Stomach (tissue), 8 donors: ENCODE measurements at regions not wholly inside any gene's neighbourhood (a gene's known extent, or its start where the extent isn't known, plus 50 kb on each side); places are given as distances from the start of the nearest gene placed in this dataset.

Experiments used
- DNase-seq, 2 donors: peaks; one replicate each; pipeline versions ENCODE4 v3.0.0 to v3.0.0-alpha.2; 2013 to 2019
- H3K27ac ChIP-seq, 5 donors: fragments of 200-600 bp in 4 of 5; sonication (generic) in 4 of 5; one replicate each; pipeline ENCODE4 v1.5.1; 2013 to 2019; ENCODE audit warnings: mild to moderate bottlenecking in 1 of 5, moderate library complexity in 1 of 5
- H3K27me3 ChIP-seq, 3 donors: fragments of 200-600 bp; sonication (generic); one replicate each; pipeline ENCODE4 v1.5.1; 2017 to 2019; ENCODE audit warnings: mixed run types in 1 of 3
- H3K36me3 ChIP-seq, 4 donors: fragments of 200-600 bp; sonication (generic); 1 replicate in 3 of 4; 2 replicates in 1 of 4; pipeline ENCODE4 v1.5.1; 2016 to 2019
- H3K4me1 ChIP-seq, 4 donors: fragments of 200-600 bp; sonication (generic); one replicate each; pipeline ENCODE4 v1.5.1; 2016 to 2019
- H3K4me3 ChIP-seq, 4 donors: fragments of 200-600 bp; sonication (generic) in 3 of 4; one replicate each; pipeline ENCODE4 v1.5.1; 2016 to 2019; ENCODE audit warnings: mild to moderate bottlenecking in 1 of 4
- H3K9me3 ChIP-seq, 4 donors: fragments of 200-600 bp; sonication (generic); one replicate each; pipeline ENCODE4 v1.5.1; 2016 to 2019
- CTCF ChIP-seq, 7 experiments: fragments of 450-650 bp in 4 of 7; fragments of 200-600 bp in 3 of 7; sonication (generic) in 3 of 7; IDR thresholded peaks; one replicate each; pipeline ENCODE4 v1.5.1; 2016 to 2019; ENCODE audit warnings: antibody characterized with exemption in 7 of 7, control low read depth in 2 of 7, mild to moderate bottlenecking in 1 of 7
- EP300 ChIP-seq: sonication (generic); formaldehyde crosslinking; IDR thresholded peaks from one replicate; pipeline ENCODE4 v1.6.1; 2017; ENCODE audit warnings: antibody characterized with exemption
- POLR2A ChIP-seq, 4 donors: fragments of 450-650 bp; IDR thresholded peaks; one replicate each; pipeline ENCODE4 v1.6.1; 2016; ENCODE audit warnings: antibody characterized with exemption in 4 of 4, control low read depth in 2 of 4, mild to moderate bottlenecking in 1 of 4, moderate library complexity in 1 of 4
- POLR2AphosphoS5 ChIP-seq, 3 donors: sonication (generic); formaldehyde crosslinking; IDR thresholded peaks; one replicate each; pipeline ENCODE4 v1.6.1; 2016; ENCODE audit warnings: antibody characterized with exemption in 3 of 3
- WGBS, 5 donors: extraction: QIAGEN DNeasy Blood & Tissue Kit in 3 of 5; methylation state at CpG; one replicate each; pipeline versions ENCODE4 v1.1.5 to v1.1.7; 2013 to 2018; 5-methylcytosine and 5-hydroxymethylcytosine counted together
- intact Hi-C: fragments of 100-400 bp; cut with DNase I; formaldehyde crosslinking; loops from one replicate; pipeline ENCODE4 v1.15.1; 2023; ENCODE audit warnings: low total_unique reads
- donor health status: healthy with polysubstance abuse.
- donor health status: Bipolar disorder and iron deficiency.
- donor health status: healthy.

DNA sequence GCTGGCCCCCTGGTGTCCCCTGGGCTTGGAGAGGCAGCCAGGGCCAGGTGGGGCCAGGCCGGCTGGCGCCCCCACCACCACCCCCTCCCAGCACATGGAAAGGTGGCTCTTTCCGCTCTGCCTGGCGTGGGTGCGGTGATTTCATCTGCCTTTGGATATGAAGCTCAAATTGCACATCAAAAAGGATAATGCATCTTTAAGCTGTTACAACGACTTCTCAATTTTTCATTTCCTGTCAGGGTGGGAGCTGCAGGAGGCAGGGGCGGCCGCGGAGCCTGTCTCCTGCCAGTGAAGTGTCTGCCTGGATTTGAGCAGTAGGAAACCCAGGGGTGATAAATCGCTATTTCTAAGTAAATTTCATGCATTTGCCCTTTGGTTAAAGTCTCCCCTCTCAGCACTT is 169.2 kb upstream of the MVB12B start:
- 32 to 43% (median 40%) methylated on average over 10 of the region's 10 CpGs for WGBS, 5 donors
- H3K4me1 ChIP-seq, result no peaks in the 10 kb centered on the region
- H3K4me3 ChIP-seq, result no peak overlapping the region
- H3K27me3 ChIP-seq, result peaks cover 0 to 41% (median 0%) of the 10 kb centered on the region in 3 donors
- H3K27ac ChIP-seq, result no peak overlapping the region
- TF ChIP-seq CTCF (IDR thresholded peaks at IDR 0.05) (no peak), POLR2A (IDR thresholded peaks at IDR 0.05) (no peak), EP300 (no peak), POLR2AphosphoS5 (IDR thresholded peaks at IDR 0.05) (no peak)
- H3K9me3 ChIP-seq, result no peaks in the 10 kb centered on the region
- peak in 1 of 2 donors; percentile 2 for DNase-seq
- H3K36me3 ChIP-seq, result no peaks in the 10 kb centered on the region
- intact Hi-C loops, result no loop called here

DNA sequence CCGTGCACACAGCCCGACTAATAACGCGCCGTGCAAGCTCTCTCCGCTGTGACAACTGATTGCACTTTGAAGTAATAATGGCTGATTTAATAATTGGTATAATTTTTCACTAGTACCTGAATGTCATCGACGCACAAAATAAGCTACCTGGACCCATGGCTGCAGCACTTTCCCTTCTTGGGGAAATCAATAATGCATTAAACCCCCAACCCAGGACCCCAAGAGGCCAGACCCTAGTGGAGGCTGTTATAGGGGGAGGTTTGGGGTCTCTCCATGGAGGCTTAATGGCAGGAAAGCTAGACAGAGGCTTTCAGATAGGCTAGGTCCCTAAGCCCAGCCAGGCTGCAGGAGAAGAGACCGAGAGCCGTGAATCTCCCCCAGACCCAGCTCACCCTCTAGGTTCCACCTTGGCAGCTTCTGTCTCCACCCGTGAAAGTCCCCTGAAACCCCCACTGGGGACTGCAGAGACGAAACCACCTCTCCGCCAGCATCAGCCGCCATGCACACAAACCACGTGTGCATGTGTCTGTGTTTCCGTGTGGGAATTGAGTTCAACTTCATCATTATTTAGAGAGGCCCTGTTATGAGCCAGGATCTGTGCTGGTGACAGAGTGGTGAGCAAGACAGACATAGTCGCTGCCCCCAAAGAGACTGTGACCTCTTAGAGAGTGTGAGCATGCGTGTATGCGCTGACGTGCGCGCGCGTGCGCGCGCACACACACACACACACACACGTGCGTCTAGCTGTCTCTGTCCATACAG is 168.6 kb upstream of the MVB12B start:
- TF ChIP-seq EP300 (no peak), POLR2A (IDR thresholded peaks at IDR 0.05) (no peak), POLR2AphosphoS5 (IDR thresholded peaks at IDR 0.05) (no peak), CTCF (IDR thresholded peaks at IDR 0.05) (no peak)
- Histone ChIP-seq H3K27ac (no peak overlapping the region), H3K27me3 (peaks cover 0 to 45% (median 0%) of the 10 kb centered on the region in 3 donors), H3K9me3 (no peaks in the 10 kb centered on the region), H3K4me1 (no peaks in the 10 kb centered on the region), H3K36me3 (no peaks in the 10 kb centered on the region), H3K4me3 (no peak overlapping the region)
- DNase-seq, result peak in 1 of 2 donors; percentile 14
- WGBS, 5 donors, result 69 to 75% (median 73%) methylated on average over 27 to 29 of the region's 29 CpGs
- intact Hi-C loops, result no loop called here

- H3K27me3 ChIP-seq, result peaks cover 0 to 50% (median 0%) of the 10 kb centered on the region in 3 donors
- H3K9me3 ChIP-seq, result no peaks in the 10 kb centered on the region
- intact Hi-C loops, result no loop called here
- DNase-seq, result peak in 1 of 2 donors; percentile 9
- H3K36me3 ChIP-seq, result no peaks in the 10 kb centered on the region
- H3K4me3 ChIP-seq, result no peak overlapping the region
- H3K27ac ChIP-seq, result no peak overlapping the region
- H3K4me1 ChIP-seq, result no peaks in the 10 kb centered on the region
- 53 to 69% (median 58%) methylated on average over 9 to 10 of the region's 10 CpGs for WGBS, 5 donors
- TF ChIP-seq POLR2A (IDR thresholded peaks at IDR 0.05), result no peak
- TF ChIP-seq CTCF (IDR thresholded peaks at IDR 0.05), result no peak
- no peak for TF ChIP-seq POLR2AphosphoS5 (IDR thresholded peaks at IDR 0.05)
- TF ChIP-seq EP300, result no peak
Measured at GRCh38 chr9:126158588-126159429, 167.8 kb upstream of the MVB12B start.

DNA sequence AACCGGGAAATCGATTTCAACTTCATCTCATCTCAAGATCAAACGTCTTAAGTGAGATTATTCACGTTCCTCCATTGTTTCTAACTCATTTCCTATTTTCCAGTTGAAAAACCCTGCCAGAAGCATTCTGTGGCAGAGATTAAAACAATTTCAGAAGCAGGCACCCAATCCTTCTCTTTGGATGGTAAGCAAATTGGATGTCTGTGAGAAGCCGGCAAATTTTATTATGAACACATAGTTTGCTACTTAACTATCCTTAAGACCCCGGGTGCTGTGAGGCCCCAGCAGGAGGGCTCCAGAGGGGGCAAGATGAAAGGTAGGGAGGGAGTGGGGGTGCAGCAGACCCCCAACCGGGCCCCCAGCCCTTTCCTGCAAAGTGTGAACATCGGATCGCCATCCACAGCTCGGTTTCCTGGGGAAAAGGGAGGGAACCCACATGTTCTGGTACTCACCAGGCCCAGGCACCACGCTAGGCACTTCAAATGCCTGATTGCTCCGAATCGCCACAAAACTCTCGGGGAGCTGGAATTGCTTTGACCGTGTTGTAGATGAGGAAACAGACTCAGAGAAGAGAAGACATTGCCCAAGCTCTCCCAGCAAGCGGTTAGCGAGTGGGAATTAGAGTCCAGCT is 167.1 kb upstream of the MVB12B start:
- intact Hi-C loops, result no loop called here
- Histone ChIP-seq H3K4me3 (no peak overlapping the region), H3K27ac (no peak overlapping the region), H3K9me3 (no peaks in the 10 kb centered on the region), H3K4me1 (no peaks in the 10 kb centered on the region), H3K36me3 (no peaks in the 10 kb centered on the region), H3K27me3 (peaks cover 0 to 49% (median 0%) of the 10 kb centered on the region in 3 donors)
- DNase-seq, result peak in 1 of 2 donors; percentile 15
- 65 to 70% (median 65%) methylated on average over 17 of the region's 17 CpGs for WGBS, 5 donors
- no peak for TF ChIP-seq EP300
- no peak for TF ChIP-seq POLR2A (IDR thresholded peaks at IDR 0.05)
